ENCODE measurements at regions not wholly inside any gene's neighbourhood (a gene's known extent, or its start where the extent isn't known, plus 50 kb on each side); places are given as distances from the start of the nearest gene placed in this dataset.

GRCh38 chr6:71496018-71496721 lies 207.6 kb downstream of the OGFRL1 start:
- H3K4me3 ChIP-seq, result peak overlapping the region in 3 of 4 donors; percentile 11 to 49 (median 21)
- H3K27ac ChIP-seq, result peak overlapping the region in 3 of 4 donors; percentile 18 to 43 (median 21)
- TF ChIP-seq CTCF (IDR thresholded peaks at IDR 0.05) (no peak), POLR2A (IDR thresholded peaks at IDR 0.05) (no peak)
- 20 to 21% methylated on average over 5 of the region's 5 CpGs for WGBS, 2 donors
- H3K4me1 ChIP-seq, result peaks cover 0 to 5% (median 0%) of the 10 kb centered on the region in 3 donors
- intact Hi-C loops (cut with DNase I), result no loop called here
- no peaks in the 10 kb centered on the region for H3K36me3 ChIP-seq
- no peaks in the 10 kb centered on the region for H3K9me3 ChIP-seq
- no peaks in the 10 kb centered on the region for H3K27me3 ChIP-seq
- DNase-seq, result no peak

GRCh38 chr6:71496722-71497033 lies 208.1 kb downstream of the OGFRL1 start:
- H3K27me3 ChIP-seq, result no peaks in the 10 kb centered on the region
- DNase-seq, result no peak
- TF ChIP-seq CTCF (IDR thresholded peaks at IDR 0.05) (no peak), POLR2A (IDR thresholded peaks at IDR 0.05) (no peak)
- peaks cover 0 to 5% (median 0%) of the 10 kb centered on the region in 3 donors for H3K4me1 ChIP-seq
- no peaks in the 10 kb centered on the region for H3K36me3 ChIP-seq
- H3K9me3 ChIP-seq, result no peaks in the 10 kb centered on the region
- intact Hi-C loops (cut with DNase I), result no loop called here
- peak overlapping the region in 1 of 4 donors; percentile 49 for H3K4me3 ChIP-seq
- peak overlapping the region in 1 of 4 donors; percentile 21 for H3K27ac ChIP-seq
- 24 to 38% methylated on average over 2 of the region's 2 CpGs for WGBS, 2 donors

GRCh38 chr6:71498638-71499037 lies 210.0 kb downstream of the OGFRL1 start:
- intact Hi-C loops (cut with DNase I), result no loop called here
- Histone ChIP-seq H3K27ac (no peak overlapping the region), H3K36me3 (no peaks in the 10 kb centered on the region), H3K27me3 (no peaks in the 10 kb centered on the region), H3K4me3 (no peak overlapping the region), H3K9me3 (no peaks in the 10 kb centered on the region), H3K4me1 (peaks cover 0 to 5% (median 0%) of the 10 kb centered on the region in 3 donors)
- no peak for DNase-seq
- TF ChIP-seq CTCF (IDR thresholded peaks at IDR 0.05), result no peak
- no peak for TF ChIP-seq POLR2A (IDR thresholded peaks at IDR 0.05)

GRCh38 chr6:71499667-71500066 lies 211.1 kb downstream of the OGFRL1 start:
- peaks cover 0 to 5% (median 0%) of the 10 kb centered on the region in 3 donors for H3K4me1 ChIP-seq
- H3K9me3 ChIP-seq, result no peaks in the 10 kb centered on the region
- WGBS, 2 donors, result 29 to 36% methylated on average over 2 of the region's 2 CpGs
- no peaks in the 10 kb centered on the region for H3K27me3 ChIP-seq
- H3K36me3 ChIP-seq, result no peaks in the 10 kb centered on the region
- intact Hi-C loops (cut with DNase I), result no loop called here
- no peak overlapping the region for H3K4me3 ChIP-seq
- TF ChIP-seq POLR2A (IDR thresholded peaks at IDR 0.05), result no peak
- TF ChIP-seq CTCF (IDR thresholded peaks at IDR 0.05), result no peak
- DNase-seq, result no peak
- no peak overlapping the region for H3K27ac ChIP-seq

GRCh38 chr6:71502168-71502567 lies 213.6 kb downstream of the OGFRL1 start:
- 62 to 89% methylated on average over 2 of the region's 2 CpGs for WGBS, 2 donors
- Histone ChIP-seq H3K9me3 (no peaks in the 10 kb centered on the region), H3K27ac (no peak overlapping the region), H3K36me3 (no peaks in the 10 kb centered on the region), H3K27me3 (no peaks in the 10 kb centered on the region), H3K4me3 (no peak overlapping the region), H3K4me1 (no peaks in the 10 kb centered on the region)
- TF ChIP-seq POLR2A (IDR thresholded peaks at IDR 0.05) (no peak), CTCF (IDR thresholded peaks at IDR 0.05) (no peak)
- no peak for DNase-seq
- intact Hi-C loops (cut with DNase I), result no loop called here

All from esophagus squamous epithelium (tissue), 5 donors.